ENCODE measurements at regions not wholly inside any gene's neighbourhood (a gene's known extent, or its start where the extent isn't known, plus 50 kb on each side); places are given as distances from the start of the nearest gene placed in this dataset.
"Not testable (repeated sequence)": the region's sequence is repeated elsewhere in the genome, so short reads cannot be mapped to it uniquely, and the experiment has no call there.

DNA sequence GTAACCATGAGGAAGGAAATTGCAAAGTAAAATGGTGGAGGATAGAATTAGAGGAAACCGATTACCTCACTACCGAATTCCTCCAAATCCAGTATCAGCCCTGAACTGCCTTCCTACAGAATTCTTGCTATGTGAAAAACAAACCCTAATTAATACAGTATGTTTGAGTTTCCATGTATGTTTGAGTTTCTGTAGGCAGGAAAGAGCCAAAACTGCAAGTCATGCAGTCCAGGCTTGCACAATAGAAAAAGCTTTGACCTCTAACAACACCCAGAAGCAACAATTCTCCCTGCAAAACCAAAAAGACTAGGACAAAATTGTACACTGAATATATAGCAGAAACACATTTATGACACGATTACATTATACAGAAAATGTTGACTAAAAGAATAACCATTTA is 614.8 kb downstream of the DIPK2A start:
- no peak for ATAC-seq
- no peak overlapping the region for H3K4me3 ChIP-seq
- intact Hi-C loops (cut with DNase I): no loop called here

DNA sequence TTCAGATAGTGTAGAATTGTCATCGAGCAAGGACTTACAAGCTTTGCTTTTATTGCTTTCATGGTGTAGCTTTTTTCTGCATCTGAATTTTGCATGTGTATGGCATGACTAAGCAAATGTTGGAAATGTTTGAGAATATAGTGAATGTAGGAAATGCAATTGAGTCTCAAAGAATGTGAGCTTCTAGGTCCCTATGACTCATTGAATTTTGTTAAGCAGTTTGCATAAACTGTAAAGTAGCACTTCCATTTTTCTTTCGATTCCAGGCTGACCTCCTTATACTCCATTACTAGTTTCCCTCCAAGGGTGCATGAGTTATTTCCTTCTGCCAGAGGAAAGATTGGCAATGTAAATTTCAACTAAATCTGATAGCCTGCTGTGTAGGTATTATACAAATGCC is 619.2 kb downstream of the DIPK2A start:
- TF ChIP-seq, protein P1, sequence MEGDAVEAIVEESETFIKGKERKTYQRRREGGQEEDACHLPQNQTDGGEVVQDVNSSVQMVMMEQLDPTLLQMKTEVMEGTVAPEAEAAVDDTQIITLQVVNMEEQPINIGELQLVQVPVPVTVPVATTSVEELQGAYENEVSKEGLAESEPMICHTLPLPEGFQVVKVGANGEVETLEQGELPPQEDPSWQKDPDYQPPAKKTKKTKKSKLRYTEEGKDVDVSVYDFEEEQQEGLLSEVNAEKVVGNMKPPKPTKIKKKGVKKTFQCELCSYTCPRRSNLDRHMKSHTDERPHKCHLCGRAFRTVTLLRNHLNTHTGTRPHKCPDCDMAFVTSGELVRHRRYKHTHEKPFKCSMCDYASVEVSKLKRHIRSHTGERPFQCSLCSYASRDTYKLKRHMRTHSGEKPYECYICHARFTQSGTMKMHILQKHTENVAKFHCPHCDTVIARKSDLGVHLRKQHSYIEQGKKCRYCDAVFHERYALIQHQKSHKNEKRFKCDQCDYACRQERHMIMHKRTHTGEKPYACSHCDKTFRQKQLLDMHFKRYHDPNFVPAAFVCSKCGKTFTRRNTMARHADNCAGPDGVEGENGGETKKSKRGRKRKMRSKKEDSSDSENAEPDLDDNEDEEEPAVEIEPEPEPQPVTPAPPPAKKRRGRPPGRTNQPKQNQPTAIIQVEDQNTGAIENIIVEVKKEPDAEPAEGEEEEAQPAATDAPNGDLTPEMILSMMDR (IDR thresholded peaks at IDR 0.05): no peak
- TF ChIP-seq POLR2A (IDR thresholded peaks at IDR 0.05): no peak
- no peaks in the 10 kb centered on the region for H3K27me3 ChIP-seq
- 74 to 83% methylated on average over 2 of the region's 2 CpGs for WGBS, 2 donors

More for the DNA sequence above, 614.8 kb downstream of the DIPK2A start:
- no peaks in the 10 kb centered on the region for H3K4me1 ChIP-seq
- H3K27ac ChIP-seq: no peak overlapping the region
- TF ChIP-seq, protein P1 (IDR thresholded peaks at IDR 0.05): no peak
- no peak for TF ChIP-seq POLR2A (IDR thresholded peaks at IDR 0.05)
- no peaks in the 10 kb centered on the region for H3K27me3 ChIP-seq
- WGBS, 2 donors: 68 to 77% methylated on average over 3 of the region's 3 CpGs
- DNase-seq: no peak
- H3K9me3 ChIP-seq: no peaks in the 10 kb centered on the region
- H3K36me3 ChIP-seq (replicated peaks in 1 of 2; ENCODE audit: insufficient read depth in 1 of 2, low read depth in 2 of 2): no peaks in the 10 kb centered on the region

DNA sequence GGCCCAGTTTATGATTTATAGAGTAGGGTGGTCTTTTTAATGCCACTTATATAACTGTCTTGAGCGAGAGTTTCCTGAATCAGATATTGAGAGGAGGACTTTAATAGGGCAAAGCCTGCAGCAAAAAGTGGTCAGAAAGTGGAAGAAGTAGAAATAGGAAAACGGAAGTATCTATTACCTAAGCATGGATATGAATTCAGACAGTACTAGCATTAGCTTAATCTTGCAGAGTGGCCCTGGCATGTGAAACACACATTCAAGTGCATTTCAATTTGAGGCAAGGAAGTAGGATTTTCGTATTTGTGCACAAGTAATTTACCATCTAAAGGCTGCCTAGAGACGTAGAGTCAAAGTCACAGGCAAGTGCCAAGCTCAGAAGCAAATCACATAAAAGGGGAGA is 622.3 kb downstream of the DIPK2A start:
- H3K4me3 ChIP-seq: no peak overlapping the region
- intact Hi-C loops (cut with DNase I): no loop called here
- no peaks in the 10 kb centered on the region for H3K4me1 ChIP-seq
- H3K27me3 ChIP-seq: no peaks in the 10 kb centered on the region
- H3K36me3 ChIP-seq (replicated peaks in 1 of 2; ENCODE audit: insufficient read depth in 1 of 2, low read depth in 2 of 2): no peaks in the 10 kb centered on the region
- no peak overlapping the region for H3K27ac ChIP-seq
- DNase-seq (no peak), ATAC-seq (no peak)
- 59 to 72% methylated on average over 4 of the region's 4 CpGs for WGBS, 2 donors
- no peaks in the 10 kb centered on the region for H3K9me3 ChIP-seq
- TF ChIP-seq POLR2A (IDR thresholded peaks at IDR 0.05): no peak
- TF ChIP-seq, protein P1 (IDR thresholded peaks at IDR 0.05): no peak

More for the DNA sequence above, 619.2 kb downstream of the DIPK2A start:
- Histone ChIP-seq H3K36me3 (replicated peaks in 1 of 2; ENCODE audit: insufficient read depth in 1 of 2, low read depth in 2 of 2) (no peaks in the 10 kb centered on the region), H3K4me3 (no peak overlapping the region), H3K4me1 (no peaks in the 10 kb centered on the region), H3K9me3 (no peaks in the 10 kb centered on the region), H3K27ac (no peak overlapping the region)
- DNase-seq (no peak), ATAC-seq (no peak)
- intact Hi-C loops (cut with DNase I): no loop called here

DNA sequence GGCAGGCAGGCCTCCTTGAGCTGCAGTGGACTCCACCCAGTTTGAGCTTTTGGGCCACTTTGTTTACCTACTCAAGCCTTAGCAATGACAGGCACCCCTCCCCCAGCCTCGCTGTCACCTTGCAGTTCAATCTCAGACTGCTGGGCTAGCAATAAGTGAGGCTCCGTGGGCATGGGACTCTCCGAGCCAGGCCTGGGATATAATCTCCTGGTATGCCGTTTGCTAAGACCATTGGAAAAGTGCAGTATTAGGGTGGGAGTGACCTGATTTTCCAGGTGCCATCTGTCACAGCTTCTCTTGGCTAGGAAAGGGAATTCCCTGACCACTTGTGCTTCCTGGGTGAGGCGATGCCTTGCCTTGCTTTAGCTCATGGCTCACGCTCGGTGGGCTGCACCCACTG is 648.6 kb downstream of the DIPK2A start:
- H3K36me3 ChIP-seq (replicated peaks in 1 of 2; ENCODE audit: insufficient read depth in 1 of 2, low read depth in 2 of 2); DNase-seq; H3K27ac ChIP-seq; H3K27me3 ChIP-seq; intact Hi-C loops (cut with DNase I); H3K9me3 ChIP-seq; H3K4me3 ChIP-seq; H3K4me1 ChIP-seq; ATAC-seq: not testable (repeated sequence)
- WGBS, 2 donors: 78 to 80% methylated on average over 7 of the region's 7 CpGs

DNA sequence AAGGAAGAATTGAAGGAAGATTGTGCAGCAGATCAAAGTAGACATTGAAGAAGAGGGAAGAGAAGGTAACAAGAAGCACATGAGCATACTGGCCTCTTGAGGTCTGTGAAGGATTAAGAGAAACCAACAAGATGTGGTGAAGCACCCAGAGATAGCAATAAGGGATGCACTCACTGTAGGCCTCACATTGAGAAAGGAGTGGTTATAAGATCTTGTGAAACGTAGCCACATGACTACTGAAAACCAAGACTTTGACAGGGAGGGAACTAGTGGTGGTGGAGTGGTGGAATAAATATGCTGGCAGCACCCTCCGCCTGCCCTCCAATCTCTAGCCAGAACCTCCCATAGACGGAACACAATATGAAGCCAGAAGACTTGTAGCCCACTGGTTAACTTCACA is 651.2 kb downstream of the DIPK2A start:
- H3K27ac ChIP-seq: no peak overlapping the region
- no peaks in the 10 kb centered on the region for H3K9me3 ChIP-seq
- ATAC-seq (no peak), DNase-seq (no peak)
- H3K36me3 ChIP-seq (replicated peaks in 1 of 2; ENCODE audit: insufficient read depth in 1 of 2, low read depth in 2 of 2): no peaks in the 10 kb centered on the region
- TF ChIP-seq, protein P1 (IDR thresholded peaks at IDR 0.05): no peak
- TF ChIP-seq POLR2A (IDR thresholded peaks at IDR 0.05): no peak
- H3K4me1 ChIP-seq: no peaks in the 10 kb centered on the region
- intact Hi-C loops (cut with DNase I): no loop called here
- WGBS, 2 donors: 83 to 84% methylated on average over 3 of the region's 3 CpGs
- no peaks in the 10 kb centered on the region for H3K27me3 ChIP-seq
- no peak overlapping the region for H3K4me3 ChIP-seq

Data from body of pancreas (tissue), 4 donors.